ENCODE measurements at regions not wholly inside any gene's neighbourhood (a gene's known extent, or its start where the extent isn't known, plus 50 kb on each side); places are given as distances from the start of the nearest gene placed in this dataset.

DNA sequence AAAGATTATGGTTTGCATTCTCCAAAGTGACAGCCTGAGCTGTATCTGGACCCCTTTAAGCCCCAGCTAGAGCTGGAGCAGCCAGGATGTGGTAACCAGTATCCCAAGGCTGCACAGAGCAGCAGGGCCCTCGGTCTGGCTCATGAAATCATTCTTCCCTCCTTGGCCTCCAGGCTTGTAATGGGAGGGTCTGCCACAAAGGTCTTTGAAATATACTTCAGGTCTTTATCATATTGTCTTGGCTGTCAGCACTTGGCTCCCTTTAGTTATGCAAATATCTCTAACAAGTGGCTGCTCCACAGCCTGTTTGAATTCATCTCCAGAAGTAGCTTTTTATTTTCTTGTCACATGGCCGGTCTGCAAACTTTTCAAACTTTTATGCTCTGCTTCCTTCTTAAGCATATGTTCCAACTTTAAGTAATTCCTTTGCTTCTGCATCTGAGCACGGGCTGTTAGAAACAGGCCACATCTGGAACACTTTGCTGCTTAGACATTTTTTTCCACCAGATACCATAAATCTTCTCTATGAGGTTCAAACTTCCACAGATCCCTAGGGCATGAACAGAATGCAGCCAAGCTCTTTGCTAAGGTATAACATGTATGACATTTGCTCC, 663.4 kb upstream of the MIS18BP1 start:
- Histone ChIP-seq H3K36me3 (ENCODE audit: low read depth) (no peaks in the 10 kb centered on the region), H3K4me3 (no peak overlapping the region), H3K27me3 (replicated peaks; ENCODE audit: insufficient read depth) (no peaks in the 10 kb centered on the region), H3K9me2 (ENCODE audit: insufficient read depth) (no peaks in the 10 kb centered on the region; the same call in 1 of the 2 replicates), H4K20me1 (ENCODE audit: insufficient read depth) (no peaks in the 10 kb centered on the region), H3K27ac (no peak overlapping the region), H3K9ac (no peak overlapping the region), H3K4me1 (ENCODE audit: insufficient read depth) (no peaks in the 10 kb centered on the region), H3K4me2 (ENCODE audit: unreplicated experiment) (no peak overlapping the region), H2AFZ (no peak overlapping the region), H3K9me3 (ENCODE audit: low read depth) (peaks cover 8% of the 10 kb centered on the region), H3F3A (ENCODE audit: insufficient read depth) (no peaks in the 10 kb centered on the region), H3K79me2 (ENCODE audit: insufficient read depth) (no peaks in the 10 kb centered on the region)
- in situ Hi-C loops (cut with MboI) = no loop called here
- DNase-seq = no peak
- WGBS, 2 experiments (ENCODE audit: low coverage in 1 of 2, low lambda C conversion rate in 2 of 2, missing lambda C conversion rate in 2 of 2) = 0% methylated on average over 3 of the region's 3 CpGs
- TF ChIP-seq EZH2 (IDR thresholded peaks at IDR 0.05; ENCODE audit: insufficient read depth, poor library complexity, severe bottlenecking) = no peak

DNA sequence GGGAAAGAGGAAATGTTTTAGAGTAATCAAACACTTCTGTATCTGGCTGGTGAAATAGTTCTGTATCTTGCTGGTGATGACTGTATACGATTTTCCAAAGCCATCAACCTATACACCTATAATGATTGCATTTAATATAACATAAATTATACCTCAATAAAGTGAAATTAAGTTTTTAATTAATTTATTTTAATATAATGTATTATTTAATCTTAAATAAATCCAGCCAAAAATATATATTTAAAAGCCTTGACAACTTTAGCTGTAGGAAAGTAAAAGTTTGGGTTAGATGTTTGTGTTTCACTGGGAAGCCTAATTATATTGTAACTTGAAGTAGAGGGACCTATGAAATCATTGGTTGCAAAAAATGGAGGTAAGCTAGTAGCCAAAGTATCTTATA, 654.8 kb upstream of the MIS18BP1 start:
- H3F3A ChIP-seq (ENCODE audit: insufficient read depth) = no peaks in the 10 kb centered on the region
- no peaks in the 10 kb centered on the region for H4K20me1 ChIP-seq (ENCODE audit: insufficient read depth)
- no peaks in the 10 kb centered on the region for H3K9me2 ChIP-seq (ENCODE audit: insufficient read depth)
- DNase-seq = no peak
- WGBS, 2 experiments (ENCODE audit: low coverage in 1 of 2, low lambda C conversion rate in 2 of 2, missing lambda C conversion rate in 2 of 2) = 2 to 9% methylated on average over 1 of the region's 1 CpG
- no peaks in the 10 kb centered on the region for H3K36me3 ChIP-seq (ENCODE audit: low read depth)
- in situ Hi-C loops (cut with MboI) = no loop called here
- H3K27ac ChIP-seq = no peak overlapping the region
- no peak for TF ChIP-seq EZH2phosphoT487 (IDR thresholded peaks at IDR 0.05; ENCODE audit: insufficient read depth, low read depth)
- no peak for TF ChIP-seq EZH2 (IDR thresholded peaks at IDR 0.05; ENCODE audit: insufficient read depth, poor library complexity, severe bottlenecking)
- H3K9ac ChIP-seq = no peak overlapping the region
- no peaks in the 10 kb centered on the region for H3K27me3 ChIP-seq (replicated peaks; ENCODE audit: insufficient read depth)
- no peaks in the 10 kb centered on the region for H3K4me1 ChIP-seq (ENCODE audit: insufficient read depth)
- no peak overlapping the region for H2AFZ ChIP-seq
- H3K79me2 ChIP-seq (ENCODE audit: insufficient read depth) = no peaks in the 10 kb centered on the region
- no peak overlapping the region for H3K4me2 ChIP-seq (ENCODE audit: unreplicated experiment)
- no peak overlapping the region for H3K4me3 ChIP-seq
- H3K9me3 ChIP-seq (ENCODE audit: low read depth) = no peaks in the 10 kb centered on the region

DNA sequence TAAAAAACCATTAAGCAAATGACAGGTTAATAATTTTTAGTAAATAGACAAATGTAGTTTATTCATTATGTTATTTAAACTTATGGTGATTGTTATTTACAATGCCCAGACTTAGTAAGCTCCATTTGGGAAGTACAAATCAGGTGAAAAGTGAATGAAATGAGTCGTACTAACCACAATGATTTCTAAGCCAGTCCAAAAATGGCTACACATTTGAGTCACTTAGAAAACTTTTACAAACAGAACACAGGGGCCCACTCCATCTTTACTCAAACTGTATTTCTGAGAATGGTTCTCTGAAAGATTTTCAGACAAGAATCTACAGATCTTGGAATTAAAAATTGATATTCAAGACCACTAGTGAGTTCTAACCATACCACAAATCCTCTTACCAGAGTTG, 653.3 kb upstream of the MIS18BP1 start:
- Histone ChIP-seq H4K20me1 (ENCODE audit: insufficient read depth) (no peaks in the 10 kb centered on the region), H3K9me2 (ENCODE audit: insufficient read depth) (no peaks in the 10 kb centered on the region), H3F3A (ENCODE audit: insufficient read depth) (no peaks in the 10 kb centered on the region), H3K27me3 (replicated peaks; ENCODE audit: insufficient read depth) (no peaks in the 10 kb centered on the region), H3K4me1 (ENCODE audit: insufficient read depth) (no peaks in the 10 kb centered on the region), H3K79me2 (ENCODE audit: insufficient read depth) (no peaks in the 10 kb centered on the region), H3K9me3 (ENCODE audit: low read depth) (no peaks in the 10 kb centered on the region), H2AFZ (no peak overlapping the region), H3K4me3 (no peak overlapping the region), H3K9ac (no peak overlapping the region), H3K4me2 (ENCODE audit: unreplicated experiment) (no peak overlapping the region), H3K27ac (no peak overlapping the region), H3K36me3 (ENCODE audit: low read depth) (no peaks in the 10 kb centered on the region)
- WGBS, 2 experiments (ENCODE audit: low coverage in 1 of 2, low lambda C conversion rate in 2 of 2, missing lambda C conversion rate in 2 of 2) = 32 to 40% methylated on average over 1 of the region's 1 CpG
- in situ Hi-C loops (cut with MboI) = no loop called here
- peak; percentile 3 for DNase-seq
- TF ChIP-seq EZH2phosphoT487 (IDR thresholded peaks at IDR 0.05; ENCODE audit: insufficient read depth, low read depth) (no peak), EZH2 (IDR thresholded peaks at IDR 0.05; ENCODE audit: insufficient read depth, poor library complexity, severe bottlenecking) (no peak)

DNA sequence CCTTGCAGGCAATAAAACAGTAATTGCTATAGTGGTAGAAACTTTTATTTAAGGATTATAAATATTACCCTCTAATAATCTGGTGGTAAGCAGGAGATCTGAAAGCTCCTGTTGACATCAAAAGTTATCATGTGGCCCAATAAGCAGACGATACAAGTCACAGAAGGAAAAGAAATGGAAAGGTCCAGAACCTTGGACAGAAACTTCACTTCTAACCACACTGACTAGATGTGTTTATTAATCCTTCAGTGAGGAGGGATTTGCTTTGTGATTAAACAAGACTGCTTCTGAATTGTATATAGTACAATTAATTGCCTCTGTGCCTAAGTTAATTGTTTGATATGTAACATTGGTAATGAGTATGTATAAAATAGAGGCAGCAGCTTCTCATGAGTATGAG, 652.7 kb upstream of the MIS18BP1 start:
- no peak for DNase-seq
- Histone ChIP-seq H3K9me3 (ENCODE audit: low read depth) (no peaks in the 10 kb centered on the region), H4K20me1 (ENCODE audit: insufficient read depth) (no peaks in the 10 kb centered on the region), H3K9me2 (ENCODE audit: insufficient read depth) (no peaks in the 10 kb centered on the region), H3K36me3 (ENCODE audit: low read depth) (no peaks in the 10 kb centered on the region), H3K27ac (no peak overlapping the region), H3K4me3 (no peak overlapping the region), H3K79me2 (ENCODE audit: insufficient read depth) (no peaks in the 10 kb centered on the region), H3K27me3 (replicated peaks; ENCODE audit: insufficient read depth) (no peaks in the 10 kb centered on the region), H2AFZ (no peak overlapping the region), H3K9ac (no peak overlapping the region), H3F3A (ENCODE audit: insufficient read depth) (no peaks in the 10 kb centered on the region), H3K4me1 (ENCODE audit: insufficient read depth) (no peaks in the 10 kb centered on the region), H3K4me2 (ENCODE audit: unreplicated experiment) (no peak overlapping the region)
- in situ Hi-C loops (cut with MboI) = no loop called here
- WGBS, 2 experiments (ENCODE audit: low coverage in 1 of 2, low lambda C conversion rate in 2 of 2, missing lambda C conversion rate in 2 of 2) = 10 to 19% methylated on average over 1 of the region's 1 CpG
- TF ChIP-seq EZH2phosphoT487 (IDR thresholded peaks at IDR 0.05; ENCODE audit: insufficient read depth, low read depth) (no peak), EZH2 (IDR thresholded peaks at IDR 0.05; ENCODE audit: insufficient read depth, poor library complexity, severe bottlenecking) (no peak)

DNA sequence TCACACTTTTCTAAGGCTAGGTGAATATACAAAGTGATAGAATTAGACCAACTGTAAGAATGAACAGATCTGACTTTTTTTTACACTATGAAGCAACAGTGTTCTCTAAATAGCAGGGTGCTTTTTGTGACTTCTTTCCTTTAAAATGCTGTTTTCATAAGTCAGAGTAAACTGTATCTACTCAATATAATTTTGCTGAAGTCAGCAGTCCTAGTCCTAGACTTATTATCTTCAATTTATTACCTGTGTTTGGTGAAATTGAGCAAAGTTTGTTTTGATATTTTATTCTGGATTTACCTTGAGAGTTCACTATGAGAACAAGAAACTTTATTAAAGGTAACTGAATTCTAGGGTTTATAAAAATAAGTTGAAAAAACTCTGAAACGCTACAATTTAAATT, 651.3 kb upstream of the MIS18BP1 start:
- no peaks in the 10 kb centered on the region for H3K36me3 ChIP-seq (ENCODE audit: low read depth)
- no peak overlapping the region for H3K27ac ChIP-seq
- no peaks in the 10 kb centered on the region for H3K9me2 ChIP-seq (ENCODE audit: insufficient read depth)
- no peak overlapping the region for H3K4me3 ChIP-seq
- H3F3A ChIP-seq (ENCODE audit: insufficient read depth) = no peaks in the 10 kb centered on the region
- H3K9me3 ChIP-seq (ENCODE audit: low read depth) = no peaks in the 10 kb centered on the region
- H3K9ac ChIP-seq = no peak overlapping the region
- in situ Hi-C loops (cut with MboI) = no loop called here
- H3K27me3 ChIP-seq (replicated peaks; ENCODE audit: insufficient read depth) = no peaks in the 10 kb centered on the region
- H3K4me2 ChIP-seq (ENCODE audit: unreplicated experiment) = no peak overlapping the region
- no peak for TF ChIP-seq EZH2 (IDR thresholded peaks at IDR 0.05; ENCODE audit: insufficient read depth, poor library complexity, severe bottlenecking)
- TF ChIP-seq EZH2phosphoT487 (IDR thresholded peaks at IDR 0.05; ENCODE audit: insufficient read depth, low read depth) = no peak
- WGBS, 2 experiments (ENCODE audit: low coverage in 1 of 2, low lambda C conversion rate in 2 of 2, missing lambda C conversion rate in 2 of 2) = 22 to 43% methylated on average over 1 of the region's 1 CpG
- H4K20me1 ChIP-seq (ENCODE audit: insufficient read depth) = no peaks in the 10 kb centered on the region
- DNase-seq = no peak
- no peaks in the 10 kb centered on the region for H3K79me2 ChIP-seq (ENCODE audit: insufficient read depth)
- no peak overlapping the region for H2AFZ ChIP-seq
- H3K4me1 ChIP-seq (ENCODE audit: insufficient read depth) = no peaks in the 10 kb centered on the region
